ENCODE measurements at regions not wholly inside any gene's neighbourhood (a gene's known extent, or its start where the extent isn't known, plus 50 kb on each side); places are given as distances from the start of the nearest gene placed in this dataset.
"Not testable (repeated sequence)": the region's sequence is repeated elsewhere in the genome, so short reads cannot be mapped to it uniquely, and the experiment has no call there.

DNA sequence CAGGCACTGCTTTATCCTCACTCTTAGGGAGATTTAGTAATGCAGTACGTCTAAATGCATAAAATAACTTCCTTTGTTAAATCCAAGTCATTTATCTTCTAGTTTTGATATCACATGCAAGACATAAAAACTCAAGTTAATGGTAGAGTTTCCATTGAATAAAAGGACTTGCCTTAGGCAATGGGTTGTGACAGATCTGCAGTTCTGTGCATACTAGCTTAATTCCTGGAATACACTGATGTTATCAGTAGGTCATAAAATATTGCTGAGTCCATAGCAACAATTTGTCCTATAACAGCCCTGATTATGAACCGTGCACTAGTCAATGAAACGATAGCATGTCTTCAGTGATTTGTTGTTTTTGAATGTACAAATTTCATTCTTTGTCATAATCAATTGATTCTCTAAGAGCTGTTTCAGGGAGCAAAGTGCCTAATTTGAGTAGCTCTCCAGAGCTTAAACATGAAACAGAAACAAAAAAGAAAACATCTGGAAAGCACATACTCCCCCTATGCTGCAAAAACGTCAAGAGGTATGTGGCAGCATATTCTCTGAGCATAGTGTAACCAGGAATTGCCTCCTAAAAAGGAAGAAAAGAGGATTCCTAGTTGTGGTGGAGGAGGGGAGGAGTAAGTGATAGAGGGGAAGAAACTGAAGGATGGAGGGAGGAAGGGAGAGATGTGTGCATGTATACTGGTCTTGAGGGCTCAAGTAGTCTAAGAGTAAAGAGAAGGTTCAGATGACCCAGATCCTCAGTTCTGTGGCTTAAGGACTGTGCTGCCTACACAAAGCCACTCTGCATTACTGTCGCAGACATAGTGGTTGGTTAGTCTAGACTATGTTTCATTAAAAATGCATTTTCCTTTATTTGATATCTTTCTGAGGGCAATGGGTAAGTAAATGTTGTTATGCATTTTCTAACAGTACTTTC lies 589.2 kb downstream of the PRR16 start:
- TF ChIP-seq, protein P1, sequence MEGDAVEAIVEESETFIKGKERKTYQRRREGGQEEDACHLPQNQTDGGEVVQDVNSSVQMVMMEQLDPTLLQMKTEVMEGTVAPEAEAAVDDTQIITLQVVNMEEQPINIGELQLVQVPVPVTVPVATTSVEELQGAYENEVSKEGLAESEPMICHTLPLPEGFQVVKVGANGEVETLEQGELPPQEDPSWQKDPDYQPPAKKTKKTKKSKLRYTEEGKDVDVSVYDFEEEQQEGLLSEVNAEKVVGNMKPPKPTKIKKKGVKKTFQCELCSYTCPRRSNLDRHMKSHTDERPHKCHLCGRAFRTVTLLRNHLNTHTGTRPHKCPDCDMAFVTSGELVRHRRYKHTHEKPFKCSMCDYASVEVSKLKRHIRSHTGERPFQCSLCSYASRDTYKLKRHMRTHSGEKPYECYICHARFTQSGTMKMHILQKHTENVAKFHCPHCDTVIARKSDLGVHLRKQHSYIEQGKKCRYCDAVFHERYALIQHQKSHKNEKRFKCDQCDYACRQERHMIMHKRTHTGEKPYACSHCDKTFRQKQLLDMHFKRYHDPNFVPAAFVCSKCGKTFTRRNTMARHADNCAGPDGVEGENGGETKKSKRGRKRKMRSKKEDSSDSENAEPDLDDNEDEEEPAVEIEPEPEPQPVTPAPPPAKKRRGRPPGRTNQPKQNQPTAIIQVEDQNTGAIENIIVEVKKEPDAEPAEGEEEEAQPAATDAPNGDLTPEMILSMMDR (IDR thresholded peaks at IDR 0.05; ENCODE audit: insufficient read depth, missing control alignments), result no peak
- FAIRE-seq, result no peak
- DNase-seq (ENCODE audit: insufficient read length, low spot score), result no peak

DNA sequence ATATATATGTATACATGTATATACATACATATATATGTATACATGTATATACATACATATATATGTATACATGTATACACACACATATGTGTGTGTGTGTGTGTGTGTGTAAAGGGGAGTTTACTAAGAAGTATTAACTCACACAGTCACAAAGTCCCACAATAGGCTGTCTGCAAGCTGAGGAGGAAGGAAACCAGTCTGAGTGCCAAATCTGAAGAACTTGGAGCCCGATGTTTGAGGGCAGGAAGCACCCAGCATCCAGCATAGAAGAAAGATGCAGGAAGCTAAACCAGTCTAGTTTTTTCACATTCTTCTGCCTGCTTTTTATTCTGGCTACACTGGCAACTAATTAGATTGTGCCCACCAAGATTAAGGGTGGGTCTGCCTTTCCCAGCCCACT lies 591.5 kb downstream of the PRR16 start:
- TF ChIP-seq, protein P1 (IDR thresholded peaks at IDR 0.05; ENCODE audit: insufficient read depth, missing control alignments), result no peak
- FAIRE-seq, result no peak
- DNase-seq (ENCODE audit: insufficient read length, low spot score), result no peak

DNA sequence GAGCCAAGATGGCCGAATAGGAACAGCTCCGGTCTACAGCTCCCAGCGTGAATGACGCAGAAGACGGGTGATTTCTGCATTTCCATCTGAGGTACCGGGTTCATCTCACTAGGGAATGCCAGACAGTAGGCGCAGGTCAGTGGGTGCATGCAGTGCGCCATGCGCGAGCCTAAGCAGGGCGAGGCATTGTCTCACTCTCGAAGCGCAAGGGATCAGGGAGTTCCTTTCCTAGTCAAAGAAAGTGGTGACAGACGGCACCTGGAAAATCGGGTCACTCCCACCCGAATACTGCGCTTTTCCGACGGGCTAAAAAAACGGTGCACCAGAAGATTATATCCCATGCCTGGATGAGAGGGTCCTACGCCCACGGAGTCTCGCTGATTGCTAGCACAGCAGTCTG lies 600.1 kb downstream of the PRR16 start:
- DNase-seq (ENCODE audit: insufficient read length, low spot score); FAIRE-seq: not testable (repeated sequence)

DNA sequence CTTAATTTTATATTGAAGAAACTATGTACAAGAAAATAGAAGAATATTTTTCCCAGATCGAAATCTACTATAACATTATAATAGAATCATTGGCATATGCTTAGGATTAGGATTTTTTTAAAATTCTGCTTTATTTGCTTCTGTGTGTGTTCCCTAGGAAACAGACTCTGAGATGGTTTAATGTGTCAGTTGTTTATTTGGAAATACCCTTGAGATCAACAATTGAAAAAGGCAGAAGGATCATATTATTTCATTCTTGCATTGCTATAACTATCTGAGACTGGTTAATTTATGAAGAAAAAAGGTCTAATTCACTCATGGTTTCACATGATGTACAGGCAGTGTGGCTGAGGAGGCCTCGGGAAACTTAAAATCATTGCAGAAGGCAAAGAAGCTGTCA lies 622.6 kb downstream of the PRR16 start:
- TF ChIP-seq, protein P1 (IDR thresholded peaks at IDR 0.05; ENCODE audit: insufficient read depth, missing control alignments), result no peak
- FAIRE-seq (no peak), DNase-seq (ENCODE audit: insufficient read length, low spot score) (no peak)

DNA sequence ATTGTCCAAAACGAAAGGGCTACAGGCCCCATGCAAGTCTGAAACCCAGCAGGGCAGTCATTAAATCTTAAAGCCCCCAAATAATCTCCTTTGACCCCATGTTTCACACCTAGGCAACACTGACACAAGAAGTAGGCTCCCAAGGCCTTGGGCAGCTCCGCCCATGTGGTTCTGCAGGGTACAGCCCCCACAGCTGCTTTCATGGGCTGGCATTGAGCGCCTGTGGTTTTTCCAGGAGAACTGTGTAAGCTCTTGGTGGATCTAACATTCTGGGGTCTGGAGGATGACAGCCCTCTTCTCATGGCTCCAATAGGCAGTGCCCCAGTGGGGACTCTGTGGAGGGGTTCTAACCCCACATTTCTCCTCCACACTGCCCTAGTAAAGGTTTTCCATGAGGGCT lies 623.5 kb downstream of the PRR16 start:
- TF ChIP-seq, protein P1 (IDR thresholded peaks at IDR 0.05; ENCODE audit: insufficient read depth, missing control alignments), result no peak

DNA sequence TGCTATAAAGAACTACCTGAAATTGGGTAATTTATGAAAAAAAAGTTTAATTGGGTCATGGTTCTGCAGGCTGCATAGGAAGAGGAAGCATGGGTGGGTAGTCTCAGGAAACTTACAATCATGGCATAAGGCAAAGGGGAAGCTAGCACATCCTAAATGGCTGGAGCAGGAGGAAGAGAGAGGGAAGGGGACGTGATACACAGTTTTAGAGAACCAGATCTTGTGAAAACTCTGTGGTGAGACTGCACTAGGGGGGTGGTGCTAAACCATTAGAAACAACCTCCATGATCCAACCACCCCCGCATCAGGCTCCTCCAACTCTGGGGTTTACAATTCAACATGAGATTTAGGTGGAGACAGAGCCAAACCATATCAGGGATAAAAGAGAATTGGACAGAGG lies 624.2 kb downstream of the PRR16 start:
- TF ChIP-seq, protein P1 (IDR thresholded peaks at IDR 0.05; ENCODE audit: insufficient read depth, missing control alignments), result no peak
- DNase-seq (ENCODE audit: insufficient read length, low spot score) (no peak), FAIRE-seq (no peak)

More for the DNA sequence above, 623.5 kb downstream of the PRR16 start:
- FAIRE-seq (no peak), DNase-seq (ENCODE audit: insufficient read length, low spot score) (no peak)

DNA sequence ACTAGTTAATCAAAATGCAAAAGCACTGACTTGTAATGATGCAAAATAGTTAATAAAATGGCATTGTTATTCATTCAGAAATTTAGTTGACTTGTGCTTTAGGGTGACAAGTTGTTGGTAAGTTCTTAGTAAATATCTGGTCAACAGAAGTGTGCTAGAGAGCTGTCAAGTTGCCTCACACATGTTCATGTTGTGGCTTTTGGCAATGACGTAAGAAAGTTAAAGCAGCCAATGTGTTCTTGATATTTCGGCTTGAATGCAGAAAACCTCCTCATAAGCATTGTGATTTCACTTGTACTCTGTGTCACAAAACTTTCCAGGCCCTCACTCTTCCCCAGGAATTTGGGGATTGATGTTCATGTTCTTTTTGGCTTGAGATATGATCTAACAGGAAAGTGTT lies 626.7 kb downstream of the PRR16 start:
- DNase-seq (ENCODE audit: insufficient read length, low spot score), result no peak
- FAIRE-seq, result no peak
- TF ChIP-seq, protein P1 (IDR thresholded peaks at IDR 0.05; ENCODE audit: insufficient read depth, missing control alignments), result no peak

Measured in D721Med (cell line).